ENCODE measurements at regions not wholly inside any gene's neighbourhood (a gene's known extent, or its start where the extent isn't known, plus 50 kb on each side); places are given as distances from the start of the nearest gene placed in this dataset.

DNA sequence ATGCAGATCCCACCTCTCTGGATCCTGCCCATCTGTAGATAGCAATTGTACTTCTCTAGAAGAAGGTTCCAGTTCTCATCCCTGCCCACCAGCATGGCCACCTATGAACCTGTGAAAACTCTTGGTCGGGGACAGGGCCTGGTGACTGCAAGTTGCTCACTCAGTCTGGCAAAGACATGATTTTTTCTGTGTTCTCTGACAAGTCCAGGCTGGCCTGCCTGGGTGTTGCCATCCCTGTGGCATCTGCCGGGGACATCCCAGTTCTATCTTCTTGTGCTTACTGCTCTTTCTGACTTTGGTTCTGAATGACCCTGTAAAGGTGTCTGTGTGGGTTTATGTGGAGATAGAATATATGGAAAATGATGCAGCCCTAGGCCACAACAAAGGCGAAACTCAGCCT lies 545.8 kb downstream of the INSC start:
- H3K4me3 Mint-ChIP-seq = no peak overlapping the region
- H3K27ac Mint-ChIP-seq = no peak overlapping the region
- DNase-seq (ENCODE audit: extremely low spot score, unreplicated experiment) = no peak
- H3K36me3 Mint-ChIP-seq = no peaks in the 10 kb centered on the region
- TF ChIP-seq, protein P1, sequence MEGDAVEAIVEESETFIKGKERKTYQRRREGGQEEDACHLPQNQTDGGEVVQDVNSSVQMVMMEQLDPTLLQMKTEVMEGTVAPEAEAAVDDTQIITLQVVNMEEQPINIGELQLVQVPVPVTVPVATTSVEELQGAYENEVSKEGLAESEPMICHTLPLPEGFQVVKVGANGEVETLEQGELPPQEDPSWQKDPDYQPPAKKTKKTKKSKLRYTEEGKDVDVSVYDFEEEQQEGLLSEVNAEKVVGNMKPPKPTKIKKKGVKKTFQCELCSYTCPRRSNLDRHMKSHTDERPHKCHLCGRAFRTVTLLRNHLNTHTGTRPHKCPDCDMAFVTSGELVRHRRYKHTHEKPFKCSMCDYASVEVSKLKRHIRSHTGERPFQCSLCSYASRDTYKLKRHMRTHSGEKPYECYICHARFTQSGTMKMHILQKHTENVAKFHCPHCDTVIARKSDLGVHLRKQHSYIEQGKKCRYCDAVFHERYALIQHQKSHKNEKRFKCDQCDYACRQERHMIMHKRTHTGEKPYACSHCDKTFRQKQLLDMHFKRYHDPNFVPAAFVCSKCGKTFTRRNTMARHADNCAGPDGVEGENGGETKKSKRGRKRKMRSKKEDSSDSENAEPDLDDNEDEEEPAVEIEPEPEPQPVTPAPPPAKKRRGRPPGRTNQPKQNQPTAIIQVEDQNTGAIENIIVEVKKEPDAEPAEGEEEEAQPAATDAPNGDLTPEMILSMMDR (conservative IDR thresholded peaks at IDR 0.05) = no peak
- H3K4me1 Mint-ChIP-seq (ENCODE audit: unreplicated experiment) = peaks cover 11% of the 10 kb centered on the region
- peaks cover 4% of the 10 kb centered on the region for H3K9me3 Mint-ChIP-seq
- peaks cover 3% of the 10 kb centered on the region for H3K27me3 Mint-ChIP-seq

DNA sequence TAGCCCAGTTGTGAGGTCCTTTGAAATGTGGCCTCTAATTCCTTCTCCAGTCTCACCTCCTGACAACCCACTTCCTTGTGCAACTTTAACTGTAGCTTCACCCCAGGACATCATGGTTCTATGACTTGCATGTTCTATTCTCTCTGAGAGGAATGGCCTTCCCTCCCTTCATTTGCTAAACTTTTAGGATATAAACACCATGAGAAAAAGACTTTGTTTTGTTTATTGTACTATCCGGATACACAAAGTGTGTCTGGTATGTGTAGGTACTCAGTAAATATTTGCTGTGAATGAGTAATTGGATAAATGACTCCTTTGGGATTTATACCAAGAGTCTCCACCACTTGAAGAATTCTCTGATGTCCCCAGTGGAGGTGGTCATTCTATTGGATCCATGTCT lies 547.6 kb downstream of the INSC start:
- TF ChIP-seq, protein P1 (conservative IDR thresholded peaks at IDR 0.05) = no peak
- DNase-seq (ENCODE audit: extremely low spot score, unreplicated experiment) = no peak
- Mint-ChIP-seq H3K27me3 (peaks cover 3% of the 10 kb centered on the region), H3K4me1 (ENCODE audit: unreplicated experiment) (peaks cover 11% of the 10 kb centered on the region), H3K36me3 (no peaks in the 10 kb centered on the region), H3K27ac (peak overlapping the region; percentile 37), H3K9me3 (peaks cover 4% of the 10 kb centered on the region), H3K4me3 (no peak overlapping the region)

DNA sequence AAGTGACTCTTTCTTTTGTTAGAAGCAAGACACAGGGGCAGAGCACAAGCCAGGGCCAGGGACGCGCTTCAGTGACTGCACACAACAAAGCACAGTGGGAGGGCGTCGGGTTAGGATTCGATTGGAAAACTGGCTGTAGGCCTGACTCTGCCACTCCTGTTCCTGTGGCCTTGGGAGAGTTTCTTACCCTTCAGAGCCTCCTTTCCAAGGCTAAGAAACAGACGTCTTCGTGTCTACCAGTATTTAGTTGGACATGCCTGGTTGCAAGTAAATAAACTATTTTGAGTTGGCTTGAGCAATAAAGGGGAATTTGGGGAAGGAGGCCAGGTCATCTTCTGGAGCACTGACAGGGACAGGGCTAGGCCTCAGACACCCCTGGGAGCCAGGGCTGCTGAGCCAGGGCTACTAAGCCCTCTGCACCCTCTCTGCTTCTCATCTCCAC lies 549.1 kb downstream of the INSC start:
- Mint-ChIP-seq H3K4me3 (no peak overlapping the region), H3K4me1 (ENCODE audit: unreplicated experiment) (peaks cover 11% of the 10 kb centered on the region), H3K36me3 (no peaks in the 10 kb centered on the region), H3K27ac (no peak overlapping the region), H3K9me3 (peaks cover 4% of the 10 kb centered on the region), H3K27me3 (peaks cover 4% of the 10 kb centered on the region)
- DNase-seq (ENCODE audit: extremely low spot score, unreplicated experiment) = no peak
- TF ChIP-seq, protein P1 (conservative IDR thresholded peaks at IDR 0.05) = no peak

DNA sequence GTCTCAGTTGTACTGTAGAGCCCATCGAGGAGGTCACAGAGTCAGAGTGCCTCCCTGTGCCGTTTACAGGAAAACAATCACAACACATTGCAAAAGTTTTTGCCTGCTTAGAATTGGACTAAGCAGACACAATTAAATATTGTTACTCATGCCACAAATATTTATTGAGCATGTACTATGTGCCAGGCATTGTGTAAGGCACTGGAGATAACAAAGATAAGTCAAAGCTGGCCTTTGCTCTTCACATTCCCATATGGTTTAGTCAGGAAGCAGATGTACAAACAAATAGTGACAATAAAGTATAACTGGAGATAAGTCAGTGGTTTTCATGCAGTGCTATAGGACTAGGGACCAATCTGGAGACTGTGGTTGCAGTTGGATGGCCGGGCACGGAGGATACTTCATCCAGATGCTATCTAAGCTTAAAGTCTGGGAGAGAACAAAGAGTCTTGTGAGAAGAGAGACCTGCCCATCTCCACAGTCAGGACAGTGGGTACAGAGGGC lies 550.7 kb downstream of the INSC start:
- no peak overlapping the region for H3K4me3 Mint-ChIP-seq

DNA sequence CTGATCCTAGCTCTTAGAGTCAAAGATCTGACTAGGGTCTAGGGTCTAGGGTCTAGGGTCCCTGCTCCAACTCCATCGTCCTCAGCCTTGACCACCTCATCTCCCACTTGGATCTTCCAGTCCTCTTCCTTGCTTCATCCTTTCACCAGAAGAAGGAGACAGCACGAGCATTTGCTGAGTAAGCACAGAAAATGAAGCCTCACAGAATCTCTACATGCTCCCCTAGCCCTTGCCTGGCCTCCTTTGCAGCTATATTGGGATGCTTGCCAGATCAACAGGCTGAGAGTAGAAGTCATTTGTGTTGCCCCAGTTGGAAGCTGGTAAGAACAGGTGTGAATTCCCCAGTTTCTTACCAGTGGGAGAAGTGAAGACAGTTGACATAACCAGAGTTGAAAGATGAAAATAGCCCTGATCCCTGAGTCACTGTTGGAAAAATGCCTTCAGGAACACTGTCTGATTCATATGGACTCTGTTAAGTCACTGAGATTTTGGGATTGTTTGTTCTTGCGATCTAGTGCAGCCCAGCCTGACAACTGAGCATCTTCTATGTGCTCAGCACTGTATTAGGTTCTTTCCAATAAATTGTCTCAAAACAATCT lies 552.5 kb downstream of the INSC start:
- H3K4me3 Mint-ChIP-seq = no peak overlapping the region
- no peaks in the 10 kb centered on the region for H3K36me3 Mint-ChIP-seq
- DNase-seq (ENCODE audit: extremely low spot score, unreplicated experiment) = no peak
- H3K27me3 Mint-ChIP-seq = peaks cover 6% of the 10 kb centered on the region
- peaks cover 8% of the 10 kb centered on the region for H3K4me1 Mint-ChIP-seq (ENCODE audit: unreplicated experiment)
- no peak overlapping the region for H3K27ac Mint-ChIP-seq
- H3K9me3 Mint-ChIP-seq = peaks cover under 1% of the 10 kb centered on the region
- TF ChIP-seq, protein P1 (conservative IDR thresholded peaks at IDR 0.05) = no peak

More for the DNA sequence above, 550.7 kb downstream of the INSC start:
- Mint-ChIP-seq H3K36me3 (no peaks in the 10 kb centered on the region), H3K27ac (peak overlapping the region; percentile 10), H3K27me3 (peaks cover 6% of the 10 kb centered on the region), H3K4me1 (ENCODE audit: unreplicated experiment) (peaks cover 11% of the 10 kb centered on the region), H3K9me3 (peaks cover 4% of the 10 kb centered on the region)
- no peak for DNase-seq (ENCODE audit: extremely low spot score, unreplicated experiment)
- TF ChIP-seq, protein P1 (conservative IDR thresholded peaks at IDR 0.05) = no peak

Measured in type B pancreatic cell (in vitro differentiated cells).